Liver (tissue), 3 donors: ENCODE measurements at regions not wholly inside any gene's neighbourhood (a gene's known extent, or its start where the extent isn't known, plus 50 kb on each side); places are given as distances from the start of the nearest gene placed in this dataset.

Experiments
- EGR1 ChIP-seq, 2 donors: IDR thresholded peaks; 2 replicates each; pipeline ENCODE4 v1.6.1; 2016 to 2018; ENCODE audit warnings: antibody characterized with exemption in 2 of 2, low read depth in 2 of 2
- FOXA2 ChIP-seq: IDR thresholded peaks from 2 replicates; pipeline ENCODE4 v1.6.1; 2016; ENCODE audit warnings: antibody characterized with exemption
- GABPA ChIP-seq, 2 donors: IDR thresholded peaks in 1 of 2; conservative IDR thresholded peaks in 1 of 2; 2 replicates each; pipeline ENCODE4 v1.6.1; 2016; ENCODE audit warnings: antibody characterized with exemption in 2 of 2, mild to moderate bottlenecking in 1 of 2, moderate library complexity in 1 of 2
- HNF4G ChIP-seq: IDR thresholded peaks from 2 replicates; pipeline ENCODE4 v1.6.1; 2016; ENCODE audit warnings: antibody characterized with exemption
- RAD21 ChIP-seq, 2 donors: IDR thresholded peaks; 2 replicates each; pipeline ENCODE4 v1.6.1; 2016; ENCODE audit warnings: antibody characterized with exemption in 2 of 2, mild to moderate bottlenecking in 2 of 2
- SP1 ChIP-seq: IDR thresholded peaks from 2 replicates; pipeline ENCODE4 v1.6.1; 2018; ENCODE audit warnings: antibody characterized with exemption, mild to moderate bottlenecking
- TAF1 ChIP-seq: conservative IDR thresholded peaks from 2 replicates; pipeline ENCODE4 v1.6.1; 2016; ENCODE audit warnings: antibody characterized with exemption, mild to moderate bottlenecking
- TF ChIP-seq, protein P1 (sequence below): fragments of 150-350 bp; IDR thresholded peaks from 2 replicates; pipeline ENCODE4 v1.5.1; 2017; ENCODE audit warnings: improper control_type of control experiment, low read depth, low read length; ENCODE audit not compliant: missing input control
- TF ChIP-seq, protein P2 (sequence below): IDR thresholded peaks from 2 replicates; pipeline ENCODE4 v1.6.1; 2016; ENCODE audit warnings: antibody characterized with exemption
- TF ChIP-seq, protein P3 (sequence below): IDR thresholded peaks from 2 replicates; pipeline ENCODE4 v1.6.1; 2016; ENCODE audit warnings: antibody characterized with exemption
- TF ChIP-seq, protein P4 (sequence below): IDR thresholded peaks from 2 replicates; pipeline ENCODE4 v1.6.1; 2016; ENCODE audit warnings: antibody characterized with exemption
- donor health status: healthy.
- donor health status: healthy.

- TF ChIP-seq, protein P1, sequence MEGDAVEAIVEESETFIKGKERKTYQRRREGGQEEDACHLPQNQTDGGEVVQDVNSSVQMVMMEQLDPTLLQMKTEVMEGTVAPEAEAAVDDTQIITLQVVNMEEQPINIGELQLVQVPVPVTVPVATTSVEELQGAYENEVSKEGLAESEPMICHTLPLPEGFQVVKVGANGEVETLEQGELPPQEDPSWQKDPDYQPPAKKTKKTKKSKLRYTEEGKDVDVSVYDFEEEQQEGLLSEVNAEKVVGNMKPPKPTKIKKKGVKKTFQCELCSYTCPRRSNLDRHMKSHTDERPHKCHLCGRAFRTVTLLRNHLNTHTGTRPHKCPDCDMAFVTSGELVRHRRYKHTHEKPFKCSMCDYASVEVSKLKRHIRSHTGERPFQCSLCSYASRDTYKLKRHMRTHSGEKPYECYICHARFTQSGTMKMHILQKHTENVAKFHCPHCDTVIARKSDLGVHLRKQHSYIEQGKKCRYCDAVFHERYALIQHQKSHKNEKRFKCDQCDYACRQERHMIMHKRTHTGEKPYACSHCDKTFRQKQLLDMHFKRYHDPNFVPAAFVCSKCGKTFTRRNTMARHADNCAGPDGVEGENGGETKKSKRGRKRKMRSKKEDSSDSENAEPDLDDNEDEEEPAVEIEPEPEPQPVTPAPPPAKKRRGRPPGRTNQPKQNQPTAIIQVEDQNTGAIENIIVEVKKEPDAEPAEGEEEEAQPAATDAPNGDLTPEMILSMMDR: no peak
- TF ChIP-seq, protein P2, sequence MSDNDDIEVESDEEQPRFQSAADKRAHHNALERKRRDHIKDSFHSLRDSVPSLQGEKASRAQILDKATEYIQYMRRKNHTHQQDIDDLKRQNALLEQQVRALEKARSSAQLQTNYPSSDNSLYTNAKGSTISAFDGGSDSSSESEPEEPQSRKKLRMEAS: no peak
- TF ChIP-seq FOXA2 (no peak), RAD21 (IDR thresholded peaks at IDR 0.05) (no peak), HNF4G (no peak), GABPA (IDR thresholded peaks at IDR 0.05 in 1 of 2, conservative IDR thresholded peaks at IDR 0.05 in 1 of 2) (no peak), TAF1 (no peak), EGR1 (IDR thresholded peaks at IDR 0.05; ENCODE audit: low read depth in 2 of 2) (no peak), SP1 (no peak)
- TF ChIP-seq, protein P3, sequence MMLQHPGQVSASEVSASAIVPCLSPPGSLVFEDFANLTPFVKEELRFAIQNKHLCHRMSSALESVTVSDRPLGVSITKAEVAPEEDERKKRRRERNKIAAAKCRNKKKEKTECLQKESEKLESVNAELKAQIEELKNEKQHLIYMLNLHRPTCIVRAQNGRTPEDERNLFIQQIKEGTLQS: no peak
- TF ChIP-seq, protein P4, sequence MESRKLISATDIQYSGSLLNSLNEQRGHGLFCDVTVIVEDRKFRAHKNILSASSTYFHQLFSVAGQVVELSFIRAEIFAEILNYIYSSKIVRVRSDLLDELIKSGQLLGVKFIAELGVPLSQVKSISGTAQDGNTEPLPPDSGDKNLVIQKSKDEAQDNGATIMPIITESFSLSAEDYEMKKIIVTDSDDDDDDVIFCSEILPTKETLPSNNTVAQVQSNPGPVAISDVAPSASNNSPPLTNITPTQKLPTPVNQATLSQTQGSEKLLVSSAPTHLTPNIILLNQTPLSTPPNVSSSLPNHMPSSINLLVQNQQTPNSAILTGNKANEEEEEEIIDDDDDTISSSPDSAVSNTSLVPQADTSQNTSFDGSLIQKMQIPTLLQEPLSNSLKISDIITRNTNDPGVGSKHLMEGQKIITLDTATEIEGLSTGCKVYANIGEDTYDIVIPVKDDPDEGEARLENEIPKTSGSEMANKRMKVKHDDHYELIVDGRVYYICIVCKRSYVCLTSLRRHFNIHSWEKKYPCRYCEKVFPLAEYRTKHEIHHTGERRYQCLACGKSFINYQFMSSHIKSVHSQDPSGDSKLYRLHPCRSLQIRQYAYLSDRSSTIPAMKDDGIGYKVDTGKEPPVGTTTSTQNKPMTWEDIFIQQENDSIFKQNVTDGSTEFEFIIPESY: no peak
These were observed 248.9 kb downstream of the PIK3R1 start for GRCh38 chr5:68464424-68464823.
